HG03565 (cell line): ENCODE measurements at regions not wholly inside any gene's neighbourhood (a gene's known extent, or its start where the extent isn't known, plus 50 kb on each side); places are given as distances from the start of the nearest gene placed in this dataset.
"Not testable (repeated sequence)": the region's sequence is repeated elsewhere in the genome, so short reads cannot be mapped to it uniquely, and the experiment has no call there.

Experiments used
- ATAC-seq: cut with Tn5 transposase; IDR thresholded peaks from one replicate; pipeline ENCODE4 v1.9.1; 2021; ENCODE audit warnings: mild to moderate bottlenecking, moderate library complexity; ENCODE audit not compliant: unreplicated experiment

GRCh38 chr6:84582997-84583396 lies 181.4 kb downstream of the TBX18 start:
- ATAC-seq: no peak

GRCh38 chr6:84581494-84582259 lies 182.7 kb downstream of the TBX18 start:
- no peak for ATAC-seq

GRCh38 chr6:84579404-84579803 lies 185.0 kb downstream of the TBX18 start:
- ATAC-seq: no peak

- ATAC-seq: no peak
Observed at GRCh38 chr6:84576029-84576428, 188.4 kb downstream of the TBX18 start.

- ATAC-seq: peak; percentile 99
Observed at GRCh38 chr6:84575264-84575663, 189.1 kb downstream of the TBX18 start.

GRCh38 chr6:84569882-84570281 lies 194.5 kb downstream of the TBX18 start:
- no peak for ATAC-seq

- no peak for ATAC-seq
Observed at GRCh38 chr6:84568971-84569370, 195.4 kb downstream of the TBX18 start.

- not testable (repeated sequence) for ATAC-seq
Observed at GRCh38 chr6:84565718-84566117, 198.7 kb downstream of the TBX18 start.

GRCh38 chr6:84560436-84561390 lies 203.7 kb downstream of the TBX18 start:
- no peak for ATAC-seq

- ATAC-seq: no peak
Observed at GRCh38 chr6:84556541-84557335, 207.7 kb downstream of the TBX18 start.

GRCh38 chr6:84554706-84555105 lies 209.7 kb downstream of the TBX18 start:
- ATAC-seq: no peak

GRCh38 chr6:84554074-84554473 lies 210.3 kb downstream of the TBX18 start:
- ATAC-seq: no peak

GRCh38 chr6:84553527-84553926 lies 210.9 kb downstream of the TBX18 start:
- no peak for ATAC-seq

- no peak for ATAC-seq
Observed at GRCh38 chr6:84551797-84552196, 212.6 kb downstream of the TBX18 start.

GRCh38 chr6:84549917-84550316 lies 214.5 kb downstream of the TBX18 start:
- no peak for ATAC-seq

- ATAC-seq: no peak
Observed at GRCh38 chr6:84547341-84547801, 217.0 kb downstream of the TBX18 start.

GRCh38 chr6:84546427-84546914 lies 217.9 kb downstream of the TBX18 start:
- no peak for ATAC-seq

- ATAC-seq: no peak
Observed at GRCh38 chr6:84539122-84539856, 225.1 kb downstream of the TBX18 start.

- ATAC-seq: no peak
Observed at GRCh38 chr6:84536885-84537638, 227.3 kb downstream of the TBX18 start.
